ENCODE measurements at regions not wholly inside any gene's neighbourhood (a gene's known extent, or its start where the extent isn't known, plus 50 kb on each side); places are given as distances from the start of the nearest gene placed in this dataset.

GRCh38 chr10:109737009-109737408 is 186.3 kb downstream of the XPNPEP1 start:
- TF ChIP-seq POLR2A (IDR thresholded peaks at IDR 0.05) (no peak), CTCF (IDR thresholded peaks at IDR 0.05) (no peak)

Measured in testis (tissue), 2 donors.